GM12878 (cell line): ENCODE measurements at regions not wholly inside any gene's neighbourhood (a gene's known extent, or its start where the extent isn't known, plus 50 kb on each side); places are given as distances from the start of the nearest gene placed in this dataset.

ENCODE experiments used
- ATAC-seq: fragments of 200-7000 bp; cut with Tn5 transposase; 3 replicates; pipeline ENCODE4 v1.9.1; 2020; ENCODE audit warnings: mild to moderate bottlenecking, moderate library complexity
- BruUV-seq: library from RNA; stranded (reverse); fragments of 400-500 nt; replicated peaks from 2 replicates; lab custom pipeline; 2021; lab: Mats Ljungman, UMichigan
- CTCF ChIA-PET: fragments of 300-600 bp; sonication (Branson Sonifier 250); formaldehyde crosslinking; extraction: SDS; loops from one replicate; lab custom pipeline; 2021; ENCODE audit warnings: inconsistent platforms; lab: Yijun Ruan, JAX
- POLR2A ChIA-PET: fragments of 350-600 bp; formaldehyde crosslinking; extraction: SDS; loops from one replicate; lab custom pipeline; 2021; ENCODE audit warnings: inconsistent platforms; lab: Charles Lee
- RAD21 ChIA-PET: fragments of 300-600 bp; sonication (Branson Sonifier 250); formaldehyde crosslinking; loops from one replicate; lab custom pipeline; 2023; ENCODE audit warnings: antibody characterized with exemption; ENCODE audit not compliant: unreplicated experiment; lab: Charles Lee
- SMC1A ChIA-PET: fragments of 300-600 bp; sonication (Branson Sonifier 250); formaldehyde crosslinking; loops from one replicate; lab custom pipeline; 2023; ENCODE audit not compliant: unreplicated experiment, uncharacterized antibody; lab: Charles Lee
- DNase-seq: peaks from one replicate; pipeline ENCODE4 v3.0.0-alpha.2; 2011; ENCODE audit warnings: low read depth, low spot score
- FAIRE-seq: peaks from 3 replicates; lab custom pipeline; 2011; peaks lifted over from hg19 to GRCh38; lab: Jason Lieb, UNC
- H2AFZ ChIP-seq: 2 replicates; pipeline ENCODE4 v1.6.0; 2011; ENCODE audit warnings: low read depth, low read length, control low read depth; ENCODE audit not compliant: control insufficient read depth
- H3K27ac ChIP-seq: 2 replicates; pipeline ENCODE4 v1.5.1; 2011; ENCODE audit warnings: control low read depth; ENCODE audit not compliant: control insufficient read depth, insufficient read depth
- H3K27me3 ChIP-seq, 2 experiments: replicated peaks in 1 of 2; 2 replicates each; pipeline versions ENCODE4 v1.6.0 to v1.6.1; 2011; ENCODE audit warnings: low read length in 1 of 2; ENCODE audit not compliant: control insufficient read depth in 2 of 2, insufficient read depth in 2 of 2
- H3K36me3 ChIP-seq, 2 experiments: 2 replicates each; pipeline ENCODE4 v1.5.1; 2011; ENCODE audit warnings: low read length in 1 of 2; ENCODE audit not compliant: control insufficient read depth in 2 of 2, insufficient read depth in 2 of 2
- H3K4me1 ChIP-seq: 2 replicates; pipeline ENCODE4 v1.6.1; 2011; ENCODE audit warnings: mild to moderate bottlenecking, low read length, moderate library complexity, mixed read lengths; ENCODE audit not compliant: control insufficient read depth, insufficient read depth
- H3K4me2 ChIP-seq: 2 replicates; pipeline ENCODE4 v1.6.0; 2011; ENCODE audit warnings: control low read depth; ENCODE audit not compliant: control insufficient read depth, insufficient read depth
- H3K4me3 ChIP-seq: fragments of 200-600 bp; sonication (generic); 2 replicates; pipeline ENCODE4 v1.5.1; 2016
- H3K79me2 ChIP-seq: 2 replicates; pipeline ENCODE4 v1.6.0; 2011; ENCODE audit warnings: low read length; ENCODE audit not compliant: control insufficient read depth, insufficient read depth
- H3K9ac ChIP-seq: 2 replicates; pipeline ENCODE4 v1.8.0; 2011; ENCODE audit warnings: low read length, control low read depth, mixed read lengths; ENCODE audit not compliant: control insufficient read depth, insufficient read depth
- H3K9me3 ChIP-seq: replicated peaks from 3 replicates; pipeline ENCODE4 v1.5.1; 2011; ENCODE audit warnings: mild to moderate bottlenecking, low read length; ENCODE audit not compliant: control insufficient read depth, insufficient read depth
- H4K20me1 ChIP-seq: 2 replicates; pipeline ENCODE4 v1.6.0; 2011; ENCODE audit not compliant: control insufficient read depth, insufficient read depth
- BCL11A ChIP-seq: IDR thresholded peaks from 2 replicates; pipeline ENCODE4 v1.6.1; 2011; ENCODE audit warnings: low read depth, low read length
- CUX1 ChIP-seq: IDR thresholded peaks from 2 replicates; pipeline ENCODE4 v1.6.1; 2012; ENCODE audit warnings: improper control_type of control experiment, low read depth, low read length; ENCODE audit not compliant: insufficient replicate concordance
- HDGF ChIP-seq: fragments of 450-650 bp; IDR thresholded peaks from 2 replicates; pipeline ENCODE4 v1.6.1; 2016; ENCODE audit warnings: antibody characterized with exemption
- PAX5 ChIP-seq: IDR thresholded peaks from 2 replicates; pipeline ENCODE4 v1.6.1; 2011; ENCODE audit warnings: low read depth, low read length, borderline replicate concordance
- POLR2AphosphoS5 ChIP-seq: IDR thresholded peaks from 2 replicates; pipeline ENCODE4 v1.6.1; 2011; ENCODE audit warnings: mild to moderate bottlenecking, low read length, inconsistent platforms
- ZBED1 ChIP-seq: IDR thresholded peaks from 2 replicates; pipeline ENCODE4 v1.6.1; 2016; ENCODE audit warnings: borderline replicate concordance
- ZBTB11 ChIP-seq: fragments of 450-650 bp; formaldehyde crosslinking; IDR thresholded peaks from 2 replicates; pipeline ENCODE4 v1.5.0; 2022; ENCODE audit warnings: mild to moderate bottlenecking, missing genetic modification characterization
- ZNF207 ChIP-seq: fragments of 450-650 bp; IDR thresholded peaks from 2 replicates; pipeline ENCODE4 v1.6.1; 2014; ENCODE audit warnings: antibody characterized with exemption, mild to moderate bottlenecking, borderline replicate concordance
- ZNF622 ChIP-seq: fragments of 450-650 bp; IDR thresholded peaks from 2 replicates; pipeline ENCODE4 v1.6.1; 2017; ENCODE audit warnings: mild to moderate bottlenecking, inconsistent platforms
- WGBS: methylation state at CpG from one replicate; pipeline ENCODE4 v1.1.6; 2016; ENCODE audit warnings: low lambda C conversion rate; ENCODE audit not compliant: insufficient replicate concordance, insufficient coverage; ENCODE audit errors: missing lambda C conversion rate; 5-methylcytosine and 5-hydroxymethylcytosine counted together
- in situ Hi-C: fragments of 300-500 bp; cut with MboI; formaldehyde crosslinking; loops from 9 replicates; pipeline ENCODE4 v1.14.3; 2018; ENCODE audit warnings: mixed read lengths
- intact Hi-C: fragments of 100-400 bp; cut with micrococcal nuclease; formaldehyde crosslinking; loops from one replicate; pipeline ENCODE4 v1.14.2; 2022; ENCODE audit not compliant: unreplicated experiment
- TF ChIP-seq, protein P1 (sequence below): fragments of 450-650 bp; IDR thresholded peaks from 2 replicates; pipeline ENCODE4 v1.6.1; 2017; ENCODE audit warnings: mild to moderate bottlenecking, low read depth, inconsistent platforms; ENCODE audit not compliant: poor library complexity, severe bottlenecking

- no peaks in the 10 kb centered on the region for H3K4me1 ChIP-seq
- H3K4me2 ChIP-seq, result no peak overlapping the region
- H3K79me2 ChIP-seq, result no peaks in the 10 kb centered on the region
- SMC1A ChIA-PET, result no interaction called here
- intact Hi-C loops (no loop called here), in situ Hi-C loops (no loop called here)
- WGBS, result 0% methylated on average over 1 of the region's 1 CpG
- no peak for ATAC-seq
- no peak overlapping the region for H3K9ac ChIP-seq
- H4K20me1 ChIP-seq, result no peaks in the 10 kb centered on the region
- POLR2A ChIA-PET, result no interaction called here
- H3K4me3 ChIP-seq, result no peak overlapping the region
- no peaks in the 10 kb centered on the region for H3K9me3 ChIP-seq
- CTCF ChIA-PET, result no interaction called here
- FAIRE-seq, result no peak
- no peak for DNase-seq
- H3K27ac ChIP-seq, result no peak overlapping the region
- H3K27me3 ChIP-seq, result no peaks in the 10 kb centered on the region
- no peaks in the 10 kb centered on the region for H3K36me3 ChIP-seq
- RAD21 ChIA-PET, result no interaction called here
- BruUV-seq, result no TSS peak
- no peak overlapping the region for H2AFZ ChIP-seq
- TF ChIP-seq BCL11A (no peak), ZBTB11 (CRISPR knock-in tag) (no peak), ZBED1 (no peak), ZNF207 (no peak), PAX5 (no peak), ZNF622 (no peak), HDGF (no peak), POLR2AphosphoS5 (no peak), CUX1 (no peak)
- TF ChIP-seq, protein P1, sequence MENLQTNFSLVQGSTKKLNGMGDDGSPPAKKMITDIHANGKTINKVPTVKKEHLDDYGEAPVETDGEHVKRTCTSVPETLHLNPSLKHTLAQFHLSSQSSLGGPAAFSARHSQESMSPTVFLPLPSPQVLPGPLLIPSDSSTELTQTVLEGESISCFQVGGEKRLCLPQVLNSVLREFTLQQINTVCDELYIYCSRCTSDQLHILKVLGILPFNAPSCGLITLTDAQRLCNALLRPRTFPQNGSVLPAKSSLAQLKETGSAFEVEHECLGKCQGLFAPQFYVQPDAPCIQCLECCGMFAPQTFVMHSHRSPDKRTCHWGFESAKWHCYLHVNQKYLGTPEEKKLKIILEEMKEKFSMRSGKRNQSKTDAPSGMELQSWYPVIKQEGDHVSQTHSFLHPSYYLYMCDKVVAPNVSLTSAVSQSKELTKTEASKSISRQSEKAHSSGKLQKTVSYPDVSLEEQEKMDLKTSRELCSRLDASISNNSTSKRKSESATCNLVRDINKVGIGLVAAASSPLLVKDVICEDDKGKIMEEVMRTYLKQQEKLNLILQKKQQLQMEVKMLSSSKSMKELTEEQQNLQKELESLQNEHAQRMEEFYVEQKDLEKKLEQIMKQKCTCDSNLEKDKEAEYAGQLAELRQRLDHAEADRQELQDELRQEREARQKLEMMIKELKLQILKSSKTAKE, result no peak
These were observed 301.0 kb upstream of the KLHL29 start for GRCh38 chr2:23083966-23084365.
